ENCODE measurements at regions not wholly inside any gene's neighbourhood (a gene's known extent, or its start where the extent isn't known, plus 50 kb on each side); places are given as distances from the start of the nearest gene placed in this dataset.

DNA sequence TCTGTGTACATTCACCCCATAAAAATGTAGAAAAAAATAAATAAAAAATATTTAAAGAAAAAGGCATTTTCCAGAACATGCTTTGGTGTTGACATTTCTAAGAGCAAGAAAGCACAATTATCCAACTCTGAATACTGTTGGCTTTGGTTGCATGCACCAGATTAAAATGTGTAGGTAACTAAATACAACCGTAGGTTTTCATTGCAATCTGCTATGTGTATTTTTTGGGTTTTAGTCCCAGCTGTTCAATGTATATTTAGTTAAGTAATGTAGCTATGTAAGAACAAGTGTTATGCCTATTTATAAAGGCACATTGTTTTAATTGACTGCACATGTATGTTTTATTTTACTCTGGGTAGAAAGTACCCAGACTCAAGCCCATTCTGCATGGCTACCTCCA, 108.1 kb upstream of the PAQR3 start:
- POLR2A ChIA-PET, result no interaction called here
- H3K4me1 Mint-ChIP-seq (ENCODE audit: low read depth), result no peaks in the 10 kb centered on the region
- ATAC-seq (no peak), DNase-seq (no peak)
- CTCF ChIA-PET, result no interaction called here
- no peaks in the 10 kb centered on the region for H3K9me3 Mint-ChIP-seq
- H3K27ac Mint-ChIP-seq, result no peak overlapping the region
- no peak overlapping the region for H3K4me3 Mint-ChIP-seq
- H3K27me3 Mint-ChIP-seq, result no peaks in the 10 kb centered on the region
- intact Hi-C loops (cut with micrococcal nuclease), result no loop called here
- TF ChIP-seq CTCF (IDR thresholded peaks at IDR 0.05), result no peak
- H3K36me3 Mint-ChIP-seq (ENCODE audit: low read depth), result no peaks in the 10 kb centered on the region

GRCh38 chr4:79046016-79046592, 106.9 kb upstream of the PAQR3 start:
- no peak overlapping the region for H3K4me3 Mint-ChIP-seq
- no peaks in the 10 kb centered on the region for H3K9me3 Mint-ChIP-seq
- ChIA-PET POLR2A (no interaction called here), CTCF (no interaction called here)
- no peak for ATAC-seq
- DNase-seq, result no peak
- H3K4me1 Mint-ChIP-seq (ENCODE audit: low read depth), result no peaks in the 10 kb centered on the region
- no peak overlapping the region for H3K27ac Mint-ChIP-seq
- intact Hi-C loops (cut with micrococcal nuclease), result no loop called here
- no peaks in the 10 kb centered on the region for H3K27me3 Mint-ChIP-seq
- TF ChIP-seq CTCF (IDR thresholded peaks at IDR 0.05), result no peak
- H3K36me3 Mint-ChIP-seq (ENCODE audit: low read depth), result no peaks in the 10 kb centered on the region

GRCh38 chr4:79044141-79044659, 105.0 kb upstream of the PAQR3 start:
- no peak for DNase-seq
- Mint-ChIP-seq H3K27ac (no peak overlapping the region), H3K4me3 (no peak overlapping the region), H3K27me3 (no peaks in the 10 kb centered on the region), H3K4me1 (ENCODE audit: low read depth) (no peaks in the 10 kb centered on the region), H3K9me3 (no peaks in the 10 kb centered on the region), H3K36me3 (ENCODE audit: low read depth) (no peaks in the 10 kb centered on the region)
- ChIA-PET CTCF (interaction anchor here (0.6 kb wide), 1 partner anchor 339 kb away, joined by 3 read pairs; no protein-coding TSS in a partner anchor), POLR2A (no interaction called here)
- no peak for TF ChIP-seq CTCF (IDR thresholded peaks at IDR 0.05)
- ATAC-seq, result no peak
- intact Hi-C loops (cut with micrococcal nuclease), result no loop called here

DNA sequence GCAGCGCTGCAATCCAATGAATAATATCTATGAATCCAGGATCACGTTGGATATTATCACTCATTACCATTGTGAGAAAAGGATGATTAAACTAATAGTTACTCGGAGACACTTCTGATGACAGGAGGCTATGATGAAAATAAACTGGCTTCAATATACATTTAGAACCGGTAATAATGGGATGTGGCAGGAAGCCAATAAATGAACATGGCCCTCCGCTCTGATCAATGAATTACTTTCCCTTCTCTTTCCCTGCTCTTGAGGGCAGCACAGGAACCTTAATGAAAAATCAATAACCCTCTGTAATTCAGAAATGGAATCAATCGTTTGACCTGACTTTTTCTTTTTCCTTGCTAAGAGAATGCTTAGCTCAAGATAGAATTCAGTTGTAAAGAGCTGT, 103.9 kb upstream of the PAQR3 start:
- CTCF ChIA-PET, result no interaction called here
- H3K27ac Mint-ChIP-seq, result no peak overlapping the region
- no peaks in the 10 kb centered on the region for H3K4me1 Mint-ChIP-seq (ENCODE audit: low read depth)
- H3K36me3 Mint-ChIP-seq (ENCODE audit: low read depth), result no peaks in the 10 kb centered on the region
- TF ChIP-seq CTCF (IDR thresholded peaks at IDR 0.05), result no peak
- no peaks in the 10 kb centered on the region for H3K9me3 Mint-ChIP-seq
- intact Hi-C loops (cut with micrococcal nuclease), result no loop called here
- no peak for ATAC-seq
- no peaks in the 10 kb centered on the region for H3K27me3 Mint-ChIP-seq
- POLR2A ChIA-PET, result no interaction called here
- no peak overlapping the region for H3K4me3 Mint-ChIP-seq
- DNase-seq, result no peak

- no peaks in the 10 kb centered on the region for H3K9me3 Mint-ChIP-seq
- no peak overlapping the region for H3K4me3 Mint-ChIP-seq
- ChIA-PET POLR2A (no interaction called here), CTCF (no interaction called here)
- no peaks in the 10 kb centered on the region for H3K4me1 Mint-ChIP-seq (ENCODE audit: low read depth)
- intact Hi-C loops (cut with micrococcal nuclease), result no loop called here
- no peak for TF ChIP-seq CTCF (IDR thresholded peaks at IDR 0.05)
- ATAC-seq, result no peak
- no peak overlapping the region for H3K27ac Mint-ChIP-seq
- DNase-seq, result no peak
- H3K27me3 Mint-ChIP-seq, result no peaks in the 10 kb centered on the region
- no peaks in the 10 kb centered on the region for H3K36me3 Mint-ChIP-seq (ENCODE audit: low read depth)
Measured at GRCh38 chr4:79042079-79042674, 102.9 kb upstream of the PAQR3 start.

Measured in activated CD8-positive, alpha-beta T cell treated with anti-CD3 and anti-CD28 coated beads for 36 hours (primary cell).